T-helper 2 cell treated with Interferon-gamma antibody and Interleukin-4, amounts not matched to agents 5 μg/mL and 100 μg/mL, for 36 hours (primary cell): ENCODE measurements at regions not wholly inside any gene's neighbourhood (a gene's known extent, or its start where the extent isn't known, plus 50 kb on each side); places are given as distances from the start of the nearest gene placed in this dataset.

Experiments
- DNase-seq: peaks from one replicate; pipeline ENCODE4 v3.0.0; 2021; ENCODE audit warnings: low spot score
- H3K27ac Mint-ChIP-seq: one replicate; pipeline ENCODE4 v1.8.0; 2021; ENCODE audit warnings: mild to moderate bottlenecking, mixed read lengths
- H3K27me3 Mint-ChIP-seq: one replicate; pipeline ENCODE4 v1.8.0; 2021; ENCODE audit warnings: low read depth, mixed read lengths
- H3K36me3 Mint-ChIP-seq: one replicate; pipeline ENCODE4 v1.8.0; 2021; ENCODE audit warnings: low read depth, mixed read lengths
- H3K4me1 Mint-ChIP-seq: one replicate; pipeline ENCODE4 v1.8.0; 2021; ENCODE audit warnings: low read depth, mixed read lengths
- H3K4me3 Mint-ChIP-seq: one replicate; pipeline ENCODE4 v1.8.0; 2022; ENCODE audit warnings: mild to moderate bottlenecking, moderate library complexity, mixed read lengths
- H3K9me3 Mint-ChIP-seq: one replicate; pipeline ENCODE4 v1.8.0; 2021; ENCODE audit warnings: mixed read lengths

- Mint-ChIP-seq H3K9me3 (no peaks in the 10 kb centered on the region), H3K27me3 (no peaks in the 10 kb centered on the region), H3K27ac (no peak overlapping the region), H3K4me1 (no peaks in the 10 kb centered on the region), H3K36me3 (no peaks in the 10 kb centered on the region), H3K4me3 (no peak overlapping the region)
- no peak for DNase-seq
These were observed 283.2 kb upstream of the LRRC7 start for GRCh38 chr1:69284508-69284907.

- no peaks in the 10 kb centered on the region for H3K27me3 Mint-ChIP-seq
- no peak overlapping the region for H3K4me3 Mint-ChIP-seq
- H3K27ac Mint-ChIP-seq: no peak overlapping the region
- H3K4me1 Mint-ChIP-seq: no peaks in the 10 kb centered on the region
- no peaks in the 10 kb centered on the region for H3K9me3 Mint-ChIP-seq
- no peaks in the 10 kb centered on the region for H3K36me3 Mint-ChIP-seq
- no peak for DNase-seq
These were observed 279.3 kb upstream of the LRRC7 start for GRCh38 chr1:69288416-69288815.

- H3K4me3 Mint-ChIP-seq: no peak overlapping the region
- no peaks in the 10 kb centered on the region for H3K4me1 Mint-ChIP-seq
- H3K9me3 Mint-ChIP-seq: no peaks in the 10 kb centered on the region
- no peaks in the 10 kb centered on the region for H3K36me3 Mint-ChIP-seq
- no peaks in the 10 kb centered on the region for H3K27me3 Mint-ChIP-seq
- DNase-seq: no peak
- no peak overlapping the region for H3K27ac Mint-ChIP-seq
These were observed 277.4 kb upstream of the LRRC7 start for GRCh38 chr1:69290291-69290690.

- Mint-ChIP-seq H3K4me3 (no peak overlapping the region), H3K27me3 (no peaks in the 10 kb centered on the region), H3K36me3 (no peaks in the 10 kb centered on the region), H3K4me1 (no peaks in the 10 kb centered on the region), H3K9me3 (no peaks in the 10 kb centered on the region), H3K27ac (no peak overlapping the region)
- no peak for DNase-seq
These were observed 276.2 kb upstream of the LRRC7 start for GRCh38 chr1:69291541-69291940.

GRCh38 chr1:69292833-69293232 is 274.9 kb upstream of the LRRC7 start:
- no peak for DNase-seq
- H3K4me3 Mint-ChIP-seq: no peak overlapping the region
- no peaks in the 10 kb centered on the region for H3K9me3 Mint-ChIP-seq
- H3K27me3 Mint-ChIP-seq: no peaks in the 10 kb centered on the region
- no peaks in the 10 kb centered on the region for H3K4me1 Mint-ChIP-seq
- H3K36me3 Mint-ChIP-seq: no peaks in the 10 kb centered on the region
- H3K27ac Mint-ChIP-seq: no peak overlapping the region

GRCh38 chr1:69294171-69294570 is 273.6 kb upstream of the LRRC7 start:
- Mint-ChIP-seq H3K9me3 (no peaks in the 10 kb centered on the region), H3K27ac (no peak overlapping the region), H3K27me3 (no peaks in the 10 kb centered on the region)

GRCh38 chr1:69295265-69295664 is 272.5 kb upstream of the LRRC7 start:
- no peak for DNase-seq
- H3K9me3 Mint-ChIP-seq: no peaks in the 10 kb centered on the region
- no peak overlapping the region for H3K4me3 Mint-ChIP-seq
- no peaks in the 10 kb centered on the region for H3K4me1 Mint-ChIP-seq
- no peaks in the 10 kb centered on the region for H3K36me3 Mint-ChIP-seq
- H3K27ac Mint-ChIP-seq: no peak overlapping the region
- no peaks in the 10 kb centered on the region for H3K27me3 Mint-ChIP-seq

More at GRCh38 chr1:69294171-69294570, 273.6 kb upstream of the LRRC7 start:
- Mint-ChIP-seq H3K4me1 (no peaks in the 10 kb centered on the region), H3K4me3 (no peak overlapping the region), H3K36me3 (no peaks in the 10 kb centered on the region)
- DNase-seq: no peak

- no peak overlapping the region for H3K27ac Mint-ChIP-seq
- no peak overlapping the region for H3K4me3 Mint-ChIP-seq
- DNase-seq: no peak
- no peaks in the 10 kb centered on the region for H3K4me1 Mint-ChIP-seq
- peaks cover 8% of the 10 kb centered on the region for H3K9me3 Mint-ChIP-seq
- no peaks in the 10 kb centered on the region for H3K27me3 Mint-ChIP-seq
- H3K36me3 Mint-ChIP-seq: no peaks in the 10 kb centered on the region
These were observed 262.1 kb upstream of the LRRC7 start for GRCh38 chr1:69305621-69306020.

GRCh38 chr1:69312055-69312732 is 255.5 kb upstream of the LRRC7 start:
- no peak for DNase-seq
- H3K27ac Mint-ChIP-seq: no peak overlapping the region
- no peak overlapping the region for H3K4me3 Mint-ChIP-seq
- H3K36me3 Mint-ChIP-seq: no peaks in the 10 kb centered on the region
- H3K27me3 Mint-ChIP-seq: no peaks in the 10 kb centered on the region
- H3K9me3 Mint-ChIP-seq: peaks cover 14% of the 10 kb centered on the region
- H3K4me1 Mint-ChIP-seq: no peaks in the 10 kb centered on the region

GRCh38 chr1:69313118-69313517 is 254.6 kb upstream of the LRRC7 start:
- no peak overlapping the region for H3K27ac Mint-ChIP-seq
- no peaks in the 10 kb centered on the region for H3K36me3 Mint-ChIP-seq
- no peak overlapping the region for H3K4me3 Mint-ChIP-seq
- peaks cover 14% of the 10 kb centered on the region for H3K9me3 Mint-ChIP-seq
- H3K4me1 Mint-ChIP-seq: no peaks in the 10 kb centered on the region
- no peaks in the 10 kb centered on the region for H3K27me3 Mint-ChIP-seq
- DNase-seq: no peak

GRCh38 chr1:69315416-69315815 is 252.3 kb upstream of the LRRC7 start:
- Mint-ChIP-seq H3K4me3 (no peak overlapping the region), H3K9me3 (peaks cover 14% of the 10 kb centered on the region)

GRCh38 chr1:69315823-69316222 is 251.9 kb upstream of the LRRC7 start:
- DNase-seq: no peak
- no peaks in the 10 kb centered on the region for H3K36me3 Mint-ChIP-seq
- H3K27ac Mint-ChIP-seq: no peak overlapping the region
- no peaks in the 10 kb centered on the region for H3K4me1 Mint-ChIP-seq
- no peak overlapping the region for H3K4me3 Mint-ChIP-seq
- H3K27me3 Mint-ChIP-seq: no peaks in the 10 kb centered on the region
- H3K9me3 Mint-ChIP-seq: peaks cover 14% of the 10 kb centered on the region

More at GRCh38 chr1:69315416-69315815, 252.3 kb upstream of the LRRC7 start:
- DNase-seq: no peak
- Mint-ChIP-seq H3K27ac (no peak overlapping the region), H3K36me3 (no peaks in the 10 kb centered on the region), H3K4me1 (no peaks in the 10 kb centered on the region), H3K27me3 (no peaks in the 10 kb centered on the region)

GRCh38 chr1:69319287-69319686 is 248.4 kb upstream of the LRRC7 start:
- peaks cover 9% of the 10 kb centered on the region for H3K9me3 Mint-ChIP-seq

GRCh38 chr1:69320757-69321211 is 246.9 kb upstream of the LRRC7 start:
- peaks cover 3% of the 10 kb centered on the region for H3K9me3 Mint-ChIP-seq
- H3K4me3 Mint-ChIP-seq: no peak overlapping the region
- no peak overlapping the region for H3K27ac Mint-ChIP-seq
- no peak for DNase-seq
- H3K36me3 Mint-ChIP-seq: no peaks in the 10 kb centered on the region
- no peaks in the 10 kb centered on the region for H3K4me1 Mint-ChIP-seq
- H3K27me3 Mint-ChIP-seq: no peaks in the 10 kb centered on the region

More at GRCh38 chr1:69319287-69319686, 248.4 kb upstream of the LRRC7 start:
- Mint-ChIP-seq H3K4me3 (no peak overlapping the region), H3K27me3 (no peaks in the 10 kb centered on the region), H3K27ac (no peak overlapping the region), H3K36me3 (no peaks in the 10 kb centered on the region), H3K4me1 (no peaks in the 10 kb centered on the region)
- no peak for DNase-seq

- Mint-ChIP-seq H3K4me3 (no peak overlapping the region), H3K27me3 (no peaks in the 10 kb centered on the region), H3K36me3 (no peaks in the 10 kb centered on the region), H3K27ac (no peak overlapping the region), H3K4me1 (no peaks in the 10 kb centered on the region), H3K9me3 (no peaks in the 10 kb centered on the region)
- no peak for DNase-seq
These were observed 246.4 kb upstream of the LRRC7 start for GRCh38 chr1:69321311-69321710.
